ENCODE measurements at regions not wholly inside any gene's neighbourhood (a gene's known extent, or its start where the extent isn't known, plus 50 kb on each side); places are given as distances from the start of the nearest gene placed in this dataset.
"Not testable (repeated sequence)": the region's sequence is repeated elsewhere in the genome, so short reads cannot be mapped to it uniquely, and the experiment has no call there.

GRCh38 chr5:94102849-94103248, 361.4 kb upstream of the POU5F2 start:
- Histone ChIP-seq H3K4me1 (ENCODE audit: control insufficient read depth, extremely low read depth, insufficient read depth, low read length) (no peaks in the 10 kb centered on the region), H3K27me3 (ENCODE audit: control insufficient read depth, insufficient read depth, low read length) (no peaks in the 10 kb centered on the region), H3K4me2 (ENCODE audit: extremely low read depth, insufficient read depth, low read length) (no peak overlapping the region), H3K79me2 (ENCODE audit: control insufficient read depth, insufficient read depth, low read length) (no peaks in the 10 kb centered on the region), H4K20me1 (ENCODE audit: control insufficient read depth, extremely low read depth, insufficient read depth, low read length) (no peaks in the 10 kb centered on the region), H3K36me3 (ENCODE audit: control insufficient read depth, insufficient read depth, low read length) (no peaks in the 10 kb centered on the region), H2AFZ (ENCODE audit: low read length) (no peak overlapping the region), H3K27ac (ENCODE audit: insufficient read depth, low read length) (no peak overlapping the region), H3K9me3 (ENCODE audit: control insufficient read depth, insufficient read depth, low read depth, low read length) (no peaks in the 10 kb centered on the region), H3K4me3 (replicated peaks in 1 of 4; ENCODE audit: control extremely low read depth in 1 of 4, insufficient read depth in 1 of 4, low read depth in 3 of 4, low read length in 4 of 4) (no peak overlapping the region), H3K9ac (ENCODE audit: insufficient read depth, low read length) (no peak overlapping the region)
- TF ChIP-seq CTCF (conservative IDR thresholded peaks at IDR 0.05 in 1 of 2, IDR thresholded peaks at IDR 0.05 in 1 of 2; ENCODE audit: low read depth in 1 of 2, low read length in 2 of 2) (no peak), EZH2 (IDR thresholded peaks at IDR 0.05; ENCODE audit: low read length, missing control alignments) (no peak)
- DNase-seq (ENCODE audit: low read depth in 2 of 2) = no peak

- not testable (repeated sequence) for H3K9me3 ChIP-seq (ENCODE audit: control insufficient read depth, insufficient read depth, low read depth, low read length); H3K4me1 ChIP-seq (ENCODE audit: control insufficient read depth, extremely low read depth, insufficient read depth, low read length); H3K79me2 ChIP-seq (ENCODE audit: control insufficient read depth, insufficient read depth, low read length); H3K4me3 ChIP-seq (replicated peaks in 1 of 4; ENCODE audit: control extremely low read depth in 1 of 4, insufficient read depth in 1 of 4, low read depth in 3 of 4, low read length in 4 of 4); H3K4me2 ChIP-seq (ENCODE audit: extremely low read depth, insufficient read depth, low read length); H3K36me3 ChIP-seq (ENCODE audit: control insufficient read depth, insufficient read depth, low read length); H3K27me3 ChIP-seq (ENCODE audit: control insufficient read depth, insufficient read depth, low read length); DNase-seq (ENCODE audit: low read depth in 2 of 2); H3K9ac ChIP-seq (ENCODE audit: insufficient read depth, low read length); H4K20me1 ChIP-seq (ENCODE audit: control insufficient read depth, extremely low read depth, insufficient read depth, low read length); H2AFZ ChIP-seq (ENCODE audit: low read length); H3K27ac ChIP-seq (ENCODE audit: insufficient read depth, low read length)
These were observed 356.0 kb upstream of the POU5F2 start for GRCh38 chr5:94097384-94097783.

GRCh38 chr5:94094793-94095441, 353.5 kb upstream of the POU5F2 start:
- no peaks in the 10 kb centered on the region for H3K36me3 ChIP-seq (ENCODE audit: control insufficient read depth, insufficient read depth, low read length)
- H2AFZ ChIP-seq (ENCODE audit: low read length) = no peak overlapping the region
- no peak for DNase-seq (ENCODE audit: low read depth in 2 of 2)
- no peaks in the 10 kb centered on the region for H4K20me1 ChIP-seq (ENCODE audit: control insufficient read depth, extremely low read depth, insufficient read depth, low read length)
- no peaks in the 10 kb centered on the region for H3K9me3 ChIP-seq (ENCODE audit: control insufficient read depth, insufficient read depth, low read depth, low read length)
- no peak overlapping the region for H3K27ac ChIP-seq (ENCODE audit: insufficient read depth, low read length)
- H3K4me1 ChIP-seq (ENCODE audit: control insufficient read depth, extremely low read depth, insufficient read depth, low read length) = no peaks in the 10 kb centered on the region
- H3K9ac ChIP-seq (ENCODE audit: insufficient read depth, low read length) = no peak overlapping the region
- TF ChIP-seq CTCF (conservative IDR thresholded peaks at IDR 0.05 in 1 of 2, IDR thresholded peaks at IDR 0.05 in 1 of 2; ENCODE audit: low read depth in 1 of 2, low read length in 2 of 2) (no peak), EZH2 (IDR thresholded peaks at IDR 0.05; ENCODE audit: low read length, missing control alignments) (no peak)
- no peaks in the 10 kb centered on the region for H3K79me2 ChIP-seq (ENCODE audit: control insufficient read depth, insufficient read depth, low read length)
- H3K4me2 ChIP-seq (ENCODE audit: extremely low read depth, insufficient read depth, low read length) = no peak overlapping the region
- H3K4me3 ChIP-seq (replicated peaks in 1 of 4; ENCODE audit: control extremely low read depth in 1 of 4, insufficient read depth in 1 of 4, low read depth in 3 of 4, low read length in 4 of 4) = no peak overlapping the region
- no peaks in the 10 kb centered on the region for H3K27me3 ChIP-seq (ENCODE audit: control insufficient read depth, insufficient read depth, low read length)
